ENCODE measurements at regions not wholly inside any gene's neighbourhood (a gene's known extent, or its start where the extent isn't known, plus 50 kb on each side); places are given as distances from the start of the nearest gene placed in this dataset.

DNA sequence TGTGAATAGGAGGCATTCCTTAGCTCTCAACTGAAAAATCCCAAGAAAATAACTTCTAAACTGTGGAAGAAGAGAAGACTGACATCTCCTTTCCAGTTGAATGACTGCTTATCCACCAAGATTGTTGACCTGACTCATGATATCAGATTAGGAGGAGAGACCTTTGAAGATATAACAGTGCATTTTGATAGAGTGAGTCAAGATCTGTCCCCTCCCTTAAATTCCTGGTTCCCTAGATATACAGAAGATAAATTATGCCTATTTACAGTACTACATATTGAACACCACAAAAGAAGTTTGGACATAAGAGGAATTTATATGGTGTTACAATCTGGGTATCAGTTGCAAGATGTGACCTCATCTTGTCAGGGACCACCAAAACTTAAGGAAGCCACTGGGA is 285.3 kb upstream of the ZSWIM2 start:
- TF ChIP-seq, protein P1, sequence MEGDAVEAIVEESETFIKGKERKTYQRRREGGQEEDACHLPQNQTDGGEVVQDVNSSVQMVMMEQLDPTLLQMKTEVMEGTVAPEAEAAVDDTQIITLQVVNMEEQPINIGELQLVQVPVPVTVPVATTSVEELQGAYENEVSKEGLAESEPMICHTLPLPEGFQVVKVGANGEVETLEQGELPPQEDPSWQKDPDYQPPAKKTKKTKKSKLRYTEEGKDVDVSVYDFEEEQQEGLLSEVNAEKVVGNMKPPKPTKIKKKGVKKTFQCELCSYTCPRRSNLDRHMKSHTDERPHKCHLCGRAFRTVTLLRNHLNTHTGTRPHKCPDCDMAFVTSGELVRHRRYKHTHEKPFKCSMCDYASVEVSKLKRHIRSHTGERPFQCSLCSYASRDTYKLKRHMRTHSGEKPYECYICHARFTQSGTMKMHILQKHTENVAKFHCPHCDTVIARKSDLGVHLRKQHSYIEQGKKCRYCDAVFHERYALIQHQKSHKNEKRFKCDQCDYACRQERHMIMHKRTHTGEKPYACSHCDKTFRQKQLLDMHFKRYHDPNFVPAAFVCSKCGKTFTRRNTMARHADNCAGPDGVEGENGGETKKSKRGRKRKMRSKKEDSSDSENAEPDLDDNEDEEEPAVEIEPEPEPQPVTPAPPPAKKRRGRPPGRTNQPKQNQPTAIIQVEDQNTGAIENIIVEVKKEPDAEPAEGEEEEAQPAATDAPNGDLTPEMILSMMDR (IDR thresholded peaks at IDR 0.05), result no peak
- no peak for TF ChIP-seq POLR2A (IDR thresholded peaks at IDR 0.05)

All from upper lobe of left lung (tissue), 4 donors.